GM12875 (cell line): ENCODE measurements at regions not wholly inside any gene's neighbourhood (a gene's known extent, or its start where the extent isn't known, plus 50 kb on each side); places are given as distances from the start of the nearest gene placed in this dataset.
A peak's percentile ranks its signal among the peaks of the same experiment; 100 is the strongest.

Source experiments
- H3K4me3 ChIP-seq: one replicate; pipeline ENCODE4 v1.5.1; 2011; ENCODE audit warnings: low read depth, low read length, control low read depth
- TF ChIP-seq, protein P1 (sequence below): IDR thresholded peaks from 2 replicates; pipeline ENCODE4 v1.5.1; 2011; ENCODE audit warnings: low read depth, mild to moderate bottlenecking, control low read depth, inconsistent platforms, low read length, moderate library complexity, borderline replicate concordance; ENCODE audit not compliant: insufficient read depth

DNA sequence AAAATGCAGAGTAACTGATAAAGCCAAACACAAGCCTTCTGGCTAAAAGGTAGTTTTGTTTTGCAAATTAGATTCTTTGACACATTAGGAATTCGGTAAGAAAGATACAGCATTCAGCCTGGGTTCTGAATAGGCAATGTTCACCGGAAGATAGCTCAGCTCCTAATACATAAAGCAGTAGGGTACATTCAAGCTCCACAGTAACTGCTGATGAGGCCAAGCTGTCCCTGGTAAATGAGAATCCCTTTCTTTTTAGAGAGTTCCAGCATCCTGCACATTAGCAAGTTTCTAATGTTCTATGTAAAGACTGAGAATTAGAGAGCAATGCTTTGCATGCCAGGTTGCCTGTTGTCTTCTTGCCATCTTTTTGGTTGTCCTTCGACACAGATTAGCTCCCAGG, 316.3 kb upstream of the SLC14A2 start:
- TF ChIP-seq, protein P1, sequence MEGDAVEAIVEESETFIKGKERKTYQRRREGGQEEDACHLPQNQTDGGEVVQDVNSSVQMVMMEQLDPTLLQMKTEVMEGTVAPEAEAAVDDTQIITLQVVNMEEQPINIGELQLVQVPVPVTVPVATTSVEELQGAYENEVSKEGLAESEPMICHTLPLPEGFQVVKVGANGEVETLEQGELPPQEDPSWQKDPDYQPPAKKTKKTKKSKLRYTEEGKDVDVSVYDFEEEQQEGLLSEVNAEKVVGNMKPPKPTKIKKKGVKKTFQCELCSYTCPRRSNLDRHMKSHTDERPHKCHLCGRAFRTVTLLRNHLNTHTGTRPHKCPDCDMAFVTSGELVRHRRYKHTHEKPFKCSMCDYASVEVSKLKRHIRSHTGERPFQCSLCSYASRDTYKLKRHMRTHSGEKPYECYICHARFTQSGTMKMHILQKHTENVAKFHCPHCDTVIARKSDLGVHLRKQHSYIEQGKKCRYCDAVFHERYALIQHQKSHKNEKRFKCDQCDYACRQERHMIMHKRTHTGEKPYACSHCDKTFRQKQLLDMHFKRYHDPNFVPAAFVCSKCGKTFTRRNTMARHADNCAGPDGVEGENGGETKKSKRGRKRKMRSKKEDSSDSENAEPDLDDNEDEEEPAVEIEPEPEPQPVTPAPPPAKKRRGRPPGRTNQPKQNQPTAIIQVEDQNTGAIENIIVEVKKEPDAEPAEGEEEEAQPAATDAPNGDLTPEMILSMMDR = no peak
- H3K4me3 ChIP-seq = no peak overlapping the region

DNA sequence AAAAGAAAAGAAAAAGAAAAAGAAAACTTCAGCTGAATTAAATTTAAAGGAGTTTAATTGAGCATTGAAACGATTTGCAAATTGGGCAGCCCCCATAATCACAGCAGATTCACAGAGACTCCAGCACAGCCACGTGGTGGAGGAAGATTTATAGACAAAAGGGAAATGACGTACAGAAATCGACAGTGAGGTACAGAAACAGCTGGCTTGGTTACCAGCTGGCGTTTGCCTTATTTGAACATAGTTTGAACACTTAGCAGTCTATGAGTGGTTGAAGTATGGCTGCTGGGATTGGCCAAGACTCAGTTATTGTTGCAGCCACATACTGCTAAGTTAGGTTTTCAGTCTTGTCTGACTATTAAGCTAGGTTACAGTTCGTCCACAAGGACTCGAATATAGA, 312.2 kb upstream of the SLC14A2 start:
- TF ChIP-seq, protein P1 = no peak
- H3K4me3 ChIP-seq = no peak overlapping the region

DNA sequence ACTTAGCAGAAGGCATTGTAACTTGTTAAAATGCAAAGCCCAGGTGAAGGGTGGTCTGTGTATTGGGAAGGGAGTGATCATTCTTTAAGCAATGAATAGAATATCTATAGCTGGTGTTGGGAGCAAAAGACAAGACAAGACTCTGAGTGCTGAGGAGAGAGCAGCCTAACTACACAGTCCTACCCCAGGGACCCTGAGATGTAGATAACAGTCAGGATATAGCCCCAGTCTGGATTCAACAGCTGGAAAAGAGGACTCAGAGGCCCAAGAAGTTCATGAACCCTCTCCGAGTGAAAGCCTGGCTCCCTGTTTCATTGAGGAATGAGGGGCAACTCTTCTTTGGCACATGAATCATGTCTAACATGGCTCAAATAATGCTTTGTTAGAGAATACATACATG, 310.7 kb upstream of the SLC14A2 start:
- H3K4me3 ChIP-seq = no peak overlapping the region
- TF ChIP-seq, protein P1 = no peak

DNA sequence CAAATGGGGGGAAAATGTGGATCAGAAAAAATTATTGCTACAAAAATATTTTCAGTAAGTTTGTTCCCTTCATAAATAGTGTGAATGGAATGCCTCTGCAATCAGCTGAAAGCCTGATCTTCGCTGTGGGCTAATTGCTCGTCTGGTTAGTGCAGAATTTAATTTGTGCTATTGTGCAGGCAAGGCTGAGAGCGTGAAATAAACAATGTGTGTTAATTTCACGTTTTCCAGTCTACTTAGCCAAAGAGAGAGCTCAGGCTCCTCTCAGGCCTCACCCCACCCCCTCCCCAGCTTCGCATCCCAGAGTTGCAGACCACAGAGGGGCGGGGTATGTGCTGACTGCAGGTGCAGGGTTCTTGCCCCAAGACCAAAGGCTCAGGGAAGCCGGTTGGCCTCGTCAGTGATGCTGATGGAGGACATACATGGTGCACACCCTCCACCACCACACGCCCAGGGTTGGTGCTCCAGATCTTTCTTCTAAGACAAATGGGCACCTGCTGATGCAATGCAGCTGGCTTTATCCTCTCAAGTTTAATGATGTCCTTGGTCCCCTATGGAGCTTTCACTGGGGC, 302.6 kb upstream of the SLC14A2 start:
- TF ChIP-seq, protein P1 = no peak
- no peak overlapping the region for H3K4me3 ChIP-seq

DNA sequence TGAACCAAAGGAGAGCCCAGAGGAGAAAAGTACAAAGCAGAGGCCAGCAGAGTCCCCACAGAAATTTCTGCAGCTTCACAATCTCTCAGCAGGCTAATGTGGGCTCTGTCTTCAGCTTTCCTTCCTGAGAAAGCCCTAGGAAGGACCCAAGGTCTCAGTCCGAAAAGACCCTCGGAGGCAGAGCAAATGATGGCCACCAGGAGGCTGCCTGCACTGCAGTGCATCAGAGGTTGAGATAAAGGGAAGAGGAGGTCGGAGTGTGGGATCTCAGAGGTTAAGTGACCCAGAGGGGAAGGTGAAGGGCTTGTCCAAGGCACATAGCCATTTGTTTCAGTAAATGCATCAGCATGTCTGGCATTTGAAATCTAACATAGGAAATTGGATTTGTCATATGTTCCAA, 299.1 kb upstream of the SLC14A2 start:
- TF ChIP-seq, protein P1 = 0 out of 2 replicates have a peak, but pooled peaks have one; percentile 6
- H3K4me3 ChIP-seq = no peak overlapping the region

DNA sequence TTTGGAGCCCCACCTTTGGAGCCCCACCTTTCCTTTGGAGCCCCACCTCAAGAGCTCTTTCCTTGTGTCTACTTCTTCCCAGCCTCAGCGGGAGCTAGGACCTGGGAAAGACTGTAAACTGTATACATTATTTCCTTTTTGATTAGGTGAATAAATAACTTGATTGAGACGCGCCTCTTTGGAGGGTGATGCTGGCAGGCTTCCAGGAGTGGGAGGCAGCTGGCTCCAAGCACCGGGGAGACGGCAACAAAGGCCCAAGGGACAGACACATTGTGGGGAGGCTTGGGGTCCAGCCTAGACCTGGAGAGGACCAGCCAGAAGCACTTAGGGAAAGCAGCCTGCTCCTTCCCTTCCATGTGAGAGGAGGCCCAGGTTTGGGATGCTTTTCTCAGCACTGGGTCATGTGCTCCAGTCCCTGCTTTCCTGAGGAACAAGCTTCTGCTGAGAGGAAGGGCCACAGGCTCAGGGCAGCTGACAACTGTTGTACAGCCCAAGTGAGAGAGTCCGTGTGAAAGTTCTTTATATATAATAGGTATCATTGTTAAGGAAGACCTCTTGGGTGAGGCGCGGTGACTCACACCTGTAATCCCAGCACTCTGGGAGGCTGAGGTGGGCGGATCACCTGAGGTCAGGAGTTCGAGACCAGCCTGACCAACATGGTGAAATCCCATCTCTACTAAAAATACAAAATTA, 297.2 kb upstream of the SLC14A2 start:
- no peak overlapping the region for H3K4me3 ChIP-seq
- TF ChIP-seq, protein P1 = no peak

DNA sequence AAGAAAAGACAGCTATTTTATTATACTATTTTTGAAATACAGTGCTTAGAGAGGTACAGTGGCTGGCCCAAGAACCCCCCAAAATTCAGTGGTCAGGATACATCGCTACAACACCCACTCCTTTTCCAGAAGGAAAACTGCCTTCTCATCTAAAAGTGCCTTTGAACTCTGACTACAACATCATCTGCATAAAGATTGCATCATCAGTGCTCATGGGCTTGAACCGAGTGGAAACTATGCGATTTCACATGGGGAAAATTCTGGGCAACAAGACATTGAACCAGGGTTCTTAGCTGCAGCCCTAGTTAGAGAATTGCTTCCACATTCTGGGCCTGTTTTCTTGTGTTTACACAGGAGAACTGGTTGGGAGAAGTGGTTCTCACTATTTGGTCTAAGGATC, 294.6 kb upstream of the SLC14A2 start:
- TF ChIP-seq, protein P1 = no peak
- H3K4me3 ChIP-seq = no peak overlapping the region
